SU-DHL-6 (cell line): ENCODE measurements at regions not wholly inside any gene's neighbourhood (a gene's known extent, or its start where the extent isn't known, plus 50 kb on each side); places are given as distances from the start of the nearest gene placed in this dataset.

ENCODE experiments used
- H2AFZ ChIP-seq: fragments of 200-600 bp; sonication (generic); 2 replicates; pipeline ENCODE4 v1.6.1; 2014; ENCODE audit warnings: low read depth, mild to moderate bottlenecking, moderate library complexity, mixed read lengths, antibody characterized with exemption, low read length; ENCODE audit not compliant: severe bottlenecking
- H3F3A ChIP-seq: fragments of 200-600 bp; shearing (Covaris generic); 2 replicates; pipeline ENCODE4 v1.6.0; 2016; ENCODE audit warnings: antibody characterized with exemption, mild to moderate bottlenecking; ENCODE audit not compliant: insufficient read depth
- H3K27ac ChIP-seq: fragments of 200-600 bp; sonication (generic); 2 replicates; pipeline ENCODE4 v1.5.1; 2016; ENCODE audit warnings: low read depth, mild to moderate bottlenecking, low read length, moderate library complexity, mixed read lengths
- H3K27me3 ChIP-seq: fragments of 200-600 bp; sonication (generic), shearing (Covaris generic); 2 replicates; pipeline ENCODE4 v1.6.0; 2014; ENCODE audit warnings: mild to moderate bottlenecking, low read length
- H3K36me3 ChIP-seq: fragments of 200-600 bp; sonication (generic); 2 replicates; pipeline ENCODE4 v1.6.1; 2014; ENCODE audit warnings: mild to moderate bottlenecking, low read length, mixed read lengths
- H3K4me2 ChIP-seq: fragments of 300-600, 200-600 bp; shearing (Covaris generic), sonication (generic); 2 replicates; pipeline ENCODE4 v1.6.0; 2014; ENCODE audit warnings: low read length, low read depth, mild to moderate bottlenecking; ENCODE audit not compliant: poor library complexity, severe bottlenecking
- H3K4me3 ChIP-seq: fragments of 200-600 bp; sonication (generic); 2 replicates; pipeline ENCODE4 v1.5.1; 2014; ENCODE audit warnings: antibody characterized with exemption, low read length, mild to moderate bottlenecking, mixed read lengths; ENCODE audit not compliant: insufficient read depth, poor library complexity, severe bottlenecking
- H3K79me2 ChIP-seq: fragments of 200-600 bp; sonication (generic); 2 replicates; pipeline ENCODE4 v1.6.1; 2014; ENCODE audit warnings: mild to moderate bottlenecking, low read length, moderate library complexity; ENCODE audit not compliant: insufficient read depth
- H3K9ac ChIP-seq: fragments of 200-600 bp; sonication (generic); 2 replicates; pipeline ENCODE4 v1.7.0; 2014; ENCODE audit warnings: mild to moderate bottlenecking, low read length
- H3K9me2 ChIP-seq: fragments of 200-600 bp; sonication (generic); replicated peaks from 2 replicates; pipeline ENCODE4 v1.6.1; 2014; ENCODE audit warnings: low read length; ENCODE audit not compliant: insufficient read depth
- H3K9me3 ChIP-seq: fragments of 200-600 bp; sonication (generic); 2 replicates; pipeline ENCODE4 v1.6.1; 2014; ENCODE audit warnings: low read length, mixed read lengths; ENCODE audit not compliant: insufficient read depth
- H4K20me1 ChIP-seq: fragments of 200-600 bp; sonication (generic); 2 replicates; pipeline ENCODE4 v1.6.1; 2014; ENCODE audit warnings: low read depth, mild to moderate bottlenecking, antibody characterized with exemption, low read length, moderate library complexity, mixed read lengths
- CTCF ChIP-seq: fragments of 200-600 bp; sonication (generic); IDR thresholded peaks from one replicate; pipeline ENCODE4 v1.5.1; 2017; ENCODE audit warnings: antibody characterized with exemption, mild to moderate bottlenecking, low read length, moderate library complexity; ENCODE audit not compliant: insufficient read depth, poor library complexity, severe bottlenecking
- EZH2phosphoT487 ChIP-seq: fragments of 200-600 bp; sonication (generic), shearing (Covaris generic); conservative IDR thresholded peaks from 2 replicates; pipeline ENCODE4 v1.6.1; 2018; ENCODE audit warnings: mild to moderate bottlenecking, antibody characterized with exemption, low read length, moderate library complexity, mixed read lengths

DNA sequence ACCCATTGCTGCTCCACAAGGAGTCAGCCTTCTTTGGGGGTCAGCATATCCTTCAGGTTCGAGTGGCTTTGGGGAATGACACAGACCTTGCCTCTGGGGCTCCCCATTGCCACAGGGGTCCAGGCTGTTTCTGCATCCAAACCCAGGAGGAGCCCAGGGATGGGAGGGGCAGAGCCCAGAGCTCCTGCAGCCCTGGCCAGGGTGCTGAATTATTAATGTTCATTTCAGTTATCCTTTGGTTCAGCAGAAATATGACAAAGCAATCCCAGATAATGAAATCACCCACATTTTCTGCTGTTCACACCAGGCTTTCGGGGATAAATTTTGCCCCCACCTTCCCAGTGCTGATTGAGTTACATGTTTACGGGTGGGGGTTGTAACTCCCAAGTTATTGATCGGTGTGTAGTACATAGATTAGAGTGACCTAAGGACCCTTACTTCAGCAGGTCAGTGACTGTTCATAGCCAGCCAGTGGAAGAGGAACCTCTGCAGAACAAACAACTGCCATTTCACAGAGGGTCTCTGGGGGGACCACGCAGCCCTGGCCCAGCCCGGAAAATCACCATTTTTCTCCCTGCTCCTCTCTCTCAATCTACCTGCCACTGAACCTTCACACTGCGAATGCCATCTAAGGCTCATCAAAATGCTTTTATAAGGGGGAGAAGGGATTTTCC lies 240.3 kb upstream of the N4BP1 start:
- Histone ChIP-seq H3F3A (no peaks in the 10 kb centered on the region), H3K4me2 (no peak overlapping the region), H3K27me3 (no peaks in the 10 kb centered on the region), H3K79me2 (no peaks in the 10 kb centered on the region), H3K27ac (no peak overlapping the region), H4K20me1 (no peaks in the 10 kb centered on the region), H3K4me3 (no peak overlapping the region), H3K36me3 (no peaks in the 10 kb centered on the region), H3K9ac (no peak overlapping the region), H3K9me3 (no peaks in the 10 kb centered on the region), H2AFZ (no peak overlapping the region), H3K9me2 (no peaks in the 10 kb centered on the region)
- no peak for TF ChIP-seq EZH2phosphoT487
- TF ChIP-seq CTCF, result no peak

GRCh38 chr16:48846277-48846676 lies 236.3 kb upstream of the N4BP1 start:
- no peak overlapping the region for H2AFZ ChIP-seq
- no peaks in the 10 kb centered on the region for H3K79me2 ChIP-seq
- no peaks in the 10 kb centered on the region for H3K9me2 ChIP-seq
- H3K4me2 ChIP-seq, result no peak overlapping the region
- H3K27ac ChIP-seq, result 0 out of 2 replicates have a peak overlapping the region, but pooled peaks have one; percentile 3
- H3K4me3 ChIP-seq, result no peak overlapping the region
- no peaks in the 10 kb centered on the region for H4K20me1 ChIP-seq
- no peaks in the 10 kb centered on the region for H3K36me3 ChIP-seq
- TF ChIP-seq CTCF, result no peak
- TF ChIP-seq EZH2phosphoT487, result no peak
- no peaks in the 10 kb centered on the region for H3K27me3 ChIP-seq
- H3K9ac ChIP-seq, result peak overlapping the region; percentile 13; the same call in 1 of the 2 replicates
- H3K9me3 ChIP-seq, result no peaks in the 10 kb centered on the region
- no peaks in the 10 kb centered on the region for H3F3A ChIP-seq

DNA sequence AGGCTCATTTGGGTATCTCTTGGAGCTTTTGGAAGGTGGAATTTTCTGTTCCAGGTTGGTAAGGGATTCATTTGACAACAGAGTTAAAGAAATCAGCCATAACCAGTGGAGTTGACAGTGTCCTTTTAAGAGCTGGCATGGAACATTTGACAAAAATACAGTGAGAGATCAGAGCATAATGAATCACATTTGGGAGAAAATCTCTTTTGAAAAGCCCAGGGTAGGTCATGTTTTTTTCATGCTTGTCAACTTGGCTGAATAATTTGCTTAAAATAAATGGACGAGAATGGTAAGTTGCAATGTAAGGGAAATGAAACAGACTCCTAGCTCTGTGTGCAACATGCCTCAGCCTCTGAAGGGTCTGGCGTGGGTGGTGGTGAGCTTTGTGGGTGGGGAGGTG lies 235.3 kb upstream of the N4BP1 start:
- Histone ChIP-seq H3K9ac (peak overlapping the region; percentile 24; the same call in 1 of the 2 replicates), H3K27me3 (no peaks in the 10 kb centered on the region), H3K9me3 (no peaks in the 10 kb centered on the region), H2AFZ (peak overlapping the region; percentile 58), H3F3A (no peaks in the 10 kb centered on the region), H4K20me1 (no peaks in the 10 kb centered on the region), H3K27ac (peak overlapping the region; percentile 89), H3K4me3 (no peak overlapping the region), H3K4me2 (peak overlapping the region; percentile 47), H3K9me2 (no peaks in the 10 kb centered on the region), H3K36me3 (no peaks in the 10 kb centered on the region), H3K79me2 (no peaks in the 10 kb centered on the region)
- TF ChIP-seq EZH2phosphoT487, result no peak
- no peak for TF ChIP-seq CTCF
